Fibroblast of skin of scalp (primary cell): ENCODE measurements at regions not wholly inside any gene's neighbourhood (a gene's known extent, or its start where the extent isn't known, plus 50 kb on each side); places are given as distances from the start of the nearest gene placed in this dataset.
A peak's percentile ranks its signal among the peaks of the same experiment; 100 is the strongest.

Experiments
- DNase-seq: peaks from one replicate; pipeline ENCODE4 v3.0.0-alpha.2; 2013

DNA sequence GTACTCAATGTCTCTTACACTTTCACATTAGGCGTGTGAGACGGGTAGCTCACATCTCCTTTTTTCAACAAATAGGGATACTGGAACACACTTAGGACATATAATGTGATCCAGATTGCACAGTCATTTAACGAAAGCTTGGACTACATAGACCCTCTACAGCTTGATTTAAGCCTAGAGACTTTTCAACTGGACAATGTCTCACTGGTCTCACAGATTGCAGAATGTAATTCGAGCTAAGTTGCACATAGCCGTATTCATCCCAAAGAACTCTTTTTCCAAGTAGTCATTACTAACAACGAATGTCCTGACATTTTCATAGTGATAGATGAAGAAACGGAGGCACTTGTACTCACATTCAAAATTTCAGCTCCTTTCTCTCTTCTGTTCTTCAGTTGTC is 612.1 kb downstream of the ZEB2 start:
- DNase-seq = peak; percentile 17

DNA sequence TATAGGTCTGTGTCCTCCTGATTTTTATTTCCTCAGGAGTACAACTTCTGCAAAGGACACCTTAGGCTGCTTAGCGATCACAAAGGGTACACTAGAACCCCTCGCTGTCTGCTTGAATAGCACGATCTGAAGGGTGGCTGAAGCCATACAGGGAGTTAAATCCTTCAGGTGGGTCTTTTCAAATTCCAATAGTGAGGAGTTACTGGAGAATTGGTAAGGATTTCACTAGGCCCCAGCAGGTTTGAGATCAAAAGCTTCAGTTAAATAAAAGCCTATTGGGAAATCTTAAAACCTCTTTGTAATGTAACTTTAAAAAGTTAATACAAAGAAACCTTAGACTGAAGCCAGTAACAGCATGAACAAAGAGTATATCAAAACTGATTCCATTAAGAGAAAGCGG is 613.1 kb downstream of the ZEB2 start:
- no peak for DNase-seq

DNA sequence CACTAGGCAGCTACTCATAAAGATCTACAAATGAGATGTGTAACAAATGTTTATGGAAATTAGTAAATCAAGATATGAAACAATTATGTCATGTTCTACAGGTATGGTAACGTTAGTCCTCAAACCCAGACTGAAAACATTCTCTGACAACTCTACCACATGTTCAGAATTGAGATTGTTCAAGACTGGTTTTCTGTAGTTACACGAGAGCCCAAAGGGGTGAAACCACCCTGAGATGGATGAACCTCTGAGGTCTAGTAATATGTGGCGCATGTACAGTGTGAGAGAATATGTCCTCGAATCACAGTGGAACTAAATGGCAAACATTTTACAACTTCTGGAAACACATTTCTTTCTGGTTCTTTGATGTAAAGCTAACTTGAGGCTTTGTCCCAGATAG is 614.3 kb downstream of the ZEB2 start:
- no peak for DNase-seq

DNA sequence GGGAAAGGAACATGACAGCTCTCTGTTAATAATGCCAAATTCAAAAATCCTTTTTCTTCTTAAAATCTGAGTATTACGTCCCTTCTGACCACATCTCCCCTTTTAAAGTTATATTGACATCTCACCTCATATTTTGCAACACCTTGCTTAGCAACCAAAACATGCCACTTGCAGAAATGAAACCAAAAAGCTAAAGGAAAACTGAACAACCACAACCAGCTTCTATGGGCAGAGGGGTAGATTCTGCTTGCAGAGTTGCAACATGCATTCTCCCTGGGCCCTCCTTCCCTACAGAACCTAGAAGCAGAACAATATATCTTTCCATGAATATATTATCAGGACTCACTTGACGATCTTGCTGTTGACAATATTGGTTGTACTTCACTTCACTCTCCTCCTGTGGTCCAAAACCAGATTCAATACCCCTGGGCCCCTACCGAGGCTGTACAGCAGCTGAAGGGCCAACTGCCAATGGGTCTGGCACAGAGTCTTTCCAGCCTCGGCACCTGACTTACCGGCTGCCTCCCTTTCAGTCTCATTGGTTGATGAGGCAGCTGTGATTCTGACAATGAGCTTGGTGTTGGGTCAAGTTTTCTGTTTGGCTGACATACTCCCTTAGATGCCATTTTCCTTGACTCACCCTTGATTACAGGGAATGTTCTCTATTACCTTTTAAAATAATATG is 616.6 kb downstream of the ZEB2 start:
- DNase-seq = no peak

DNA sequence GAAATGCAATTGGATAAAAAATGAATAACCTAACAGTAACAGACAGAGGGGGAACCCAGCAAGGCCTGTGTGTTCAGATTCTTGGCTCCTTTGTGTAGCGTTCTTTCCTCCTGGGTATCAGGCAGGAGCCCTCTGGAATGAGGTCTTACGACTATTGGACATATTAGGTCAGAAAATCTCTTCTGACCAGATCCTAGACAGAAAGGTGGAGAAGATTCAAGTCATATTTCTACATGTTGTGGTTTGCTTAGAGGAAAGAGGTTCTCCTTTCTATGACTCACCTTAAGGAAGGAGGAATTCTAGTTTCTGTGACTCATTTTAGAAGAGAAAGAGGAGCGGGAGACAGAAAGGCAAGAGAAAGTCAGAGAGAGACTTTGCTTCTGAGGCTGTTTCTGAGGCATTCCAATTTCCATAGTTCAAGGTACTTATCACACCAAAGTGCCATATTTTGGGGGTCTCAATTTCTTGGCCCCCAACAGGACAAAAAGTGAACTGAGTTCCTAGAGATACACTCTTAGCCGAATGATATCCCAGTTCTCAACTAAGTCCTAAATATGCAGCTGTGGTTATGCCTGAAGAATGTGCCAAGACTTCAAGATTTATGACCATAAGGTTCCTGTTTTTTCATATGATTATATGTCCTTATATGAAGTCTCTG is 618.6 kb downstream of the ZEB2 start:
- DNase-seq = peak; percentile 87

DNA sequence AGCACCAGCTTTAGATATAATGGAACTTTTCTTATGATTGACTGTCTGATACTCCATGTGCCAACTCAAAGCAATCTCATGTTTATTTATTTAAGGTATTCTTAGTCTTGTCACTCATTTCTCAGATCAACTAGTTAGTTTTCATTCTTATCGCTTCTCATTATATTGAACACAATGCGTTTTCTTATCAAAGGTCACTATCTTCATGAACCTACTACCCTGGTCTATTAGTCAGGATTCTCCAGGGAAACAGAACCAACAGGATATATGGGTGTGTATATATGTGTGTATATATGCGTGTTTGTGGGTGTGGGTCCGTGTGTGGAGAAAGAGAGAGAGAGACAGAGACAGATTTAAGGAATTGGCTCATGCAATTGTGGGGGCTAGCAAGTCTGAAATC is 619.9 kb downstream of the ZEB2 start:
- DNase-seq = no peak

DNA sequence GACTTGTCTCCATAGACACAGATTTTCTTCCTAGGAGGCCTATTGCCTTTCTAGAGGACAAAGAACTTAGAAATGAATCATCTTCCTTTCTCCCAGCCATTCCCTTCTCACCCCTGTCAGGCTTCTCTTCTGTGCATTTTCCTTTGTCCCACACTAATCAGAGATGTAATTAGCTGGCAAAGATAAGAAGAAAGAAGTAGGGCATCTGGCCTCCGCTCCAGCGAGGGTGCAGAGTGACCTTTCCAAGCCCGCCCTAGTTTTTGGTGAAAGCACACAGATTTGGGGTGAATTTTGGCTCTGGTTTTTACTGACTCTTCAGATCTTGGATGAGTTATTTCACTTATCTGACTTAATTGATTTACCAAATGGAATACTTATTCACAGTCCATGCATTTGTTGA is 626.5 kb downstream of the ZEB2 start:
- DNase-seq = no peak

DNA sequence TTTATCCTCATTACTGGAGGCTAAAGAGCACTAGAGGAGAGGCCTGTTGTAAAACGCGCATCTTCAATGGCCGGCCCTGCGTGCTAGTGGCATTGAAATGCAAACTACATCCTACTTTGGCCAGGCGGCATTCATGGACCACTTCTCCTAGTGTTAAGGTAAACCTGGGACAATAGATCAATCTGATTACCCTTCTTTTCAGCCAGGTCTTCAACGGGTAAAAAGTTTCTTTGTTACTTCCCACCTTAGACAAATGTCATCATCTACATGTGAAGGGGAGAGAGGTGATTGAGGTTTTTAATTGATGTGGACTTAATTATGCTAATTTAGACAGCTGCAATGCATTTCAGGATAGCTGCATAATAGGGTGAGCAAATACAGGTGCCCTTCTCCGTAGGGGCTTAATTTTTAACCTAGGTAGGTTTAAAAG is 628.0 kb downstream of the ZEB2 start:
- DNase-seq = no peak

DNA sequence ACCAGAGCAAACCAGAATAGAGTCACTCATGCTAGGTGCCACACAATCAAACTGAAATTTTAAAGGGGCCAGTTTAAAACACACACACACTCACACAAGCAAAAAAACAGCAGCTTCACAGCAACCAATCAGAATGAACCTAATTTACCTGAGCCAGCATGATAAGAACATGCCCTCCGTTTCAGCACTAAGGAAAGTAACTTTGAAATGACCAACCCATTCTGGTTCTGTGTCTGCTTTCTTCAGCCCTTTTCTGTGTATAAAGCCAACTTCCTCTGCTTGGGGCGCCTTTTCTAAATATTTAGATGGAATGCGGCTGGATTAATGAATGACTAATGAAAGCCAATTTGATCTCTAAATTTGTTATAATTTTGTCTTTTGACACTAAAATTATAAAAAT is 629.1 kb downstream of the ZEB2 start:
- no peak for DNase-seq

DNA sequence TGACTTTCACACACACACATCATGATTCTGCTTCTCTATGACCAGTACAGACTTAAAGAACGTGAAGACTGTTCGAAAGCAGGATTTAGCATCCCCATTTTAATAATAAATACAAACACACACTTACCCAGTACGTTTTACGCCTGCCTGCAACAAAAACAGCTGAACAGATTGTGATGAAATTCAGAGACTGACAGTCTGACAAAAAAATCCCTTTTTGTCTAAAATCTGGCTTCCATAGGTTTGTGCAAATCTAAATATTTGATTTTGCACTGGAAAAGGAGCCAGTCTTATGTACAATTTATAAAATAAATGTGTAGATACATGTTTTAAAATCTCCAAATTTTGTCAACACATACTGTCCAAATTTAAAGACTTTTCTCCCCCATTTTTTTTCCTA is 630.7 kb downstream of the ZEB2 start:
- DNase-seq = no peak

DNA sequence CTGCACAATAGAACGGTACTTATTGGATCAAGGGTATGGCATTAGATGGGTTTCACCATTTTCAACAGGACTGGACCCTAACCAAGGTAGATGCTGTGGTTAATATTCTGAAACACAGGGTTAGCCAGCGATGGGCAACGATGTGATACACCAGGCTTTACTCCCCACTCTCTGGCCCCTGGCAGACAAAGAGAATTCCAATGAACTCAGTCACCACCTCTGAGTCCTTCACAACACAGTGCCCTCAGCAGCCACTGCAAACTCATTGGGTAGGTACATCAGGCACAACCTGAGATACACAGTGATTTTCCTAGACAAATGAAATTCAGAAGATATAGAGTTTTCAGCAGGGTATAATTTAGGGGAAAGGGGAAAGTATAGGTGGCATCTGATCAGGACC is 634.5 kb downstream of the ZEB2 start:
- DNase-seq = peak; percentile 13

DNA sequence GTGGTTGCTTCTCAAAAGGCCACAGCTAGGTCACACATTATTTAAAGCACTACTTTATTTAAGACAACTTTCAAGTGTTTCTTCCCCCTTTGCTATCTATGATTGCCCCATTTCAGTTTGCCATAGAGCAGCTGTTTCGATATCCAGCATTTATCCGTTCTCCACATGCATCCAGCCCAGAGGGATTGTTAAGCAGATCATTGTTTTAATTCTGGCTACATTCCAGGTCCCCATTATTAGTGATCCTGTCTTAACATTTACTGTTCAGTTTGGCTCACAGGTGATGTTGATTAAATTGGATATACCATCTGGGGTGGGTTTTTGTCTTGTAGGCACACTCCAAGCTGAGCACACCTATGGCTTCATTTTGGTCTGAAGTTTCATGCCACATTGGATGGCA is 638.7 kb downstream of the ZEB2 start:
- no peak for DNase-seq

DNA sequence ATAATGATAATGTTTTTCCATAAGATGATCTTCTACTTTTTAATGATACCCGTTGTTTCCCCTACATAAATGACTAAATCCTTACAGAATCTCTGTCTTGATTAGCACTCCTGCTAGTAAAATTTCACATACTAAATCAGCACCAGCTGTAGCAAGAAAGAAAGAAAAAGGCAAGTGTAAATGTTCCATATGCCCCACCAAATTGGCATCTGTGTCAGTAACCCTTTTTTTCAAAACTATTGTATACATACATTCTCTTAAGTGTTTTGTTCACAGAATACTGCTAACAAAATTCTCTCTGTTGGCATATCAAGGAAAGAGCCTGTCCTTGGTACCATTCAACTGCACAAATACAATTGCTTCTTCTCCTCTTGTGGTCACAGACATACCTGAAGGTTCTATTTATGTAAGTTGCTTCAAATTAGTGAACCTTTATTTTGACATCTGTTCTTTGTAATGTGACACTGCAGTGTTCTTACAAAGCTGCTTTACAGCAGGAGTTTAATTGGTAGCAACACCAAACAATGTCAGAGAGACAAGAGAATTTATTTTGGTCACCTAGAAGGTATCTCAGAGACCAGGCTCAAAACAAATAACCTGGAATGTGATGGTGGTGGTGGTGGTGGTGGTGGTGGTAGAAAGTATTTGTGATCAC is 641.9 kb downstream of the ZEB2 start:
- no peak for DNase-seq

DNA sequence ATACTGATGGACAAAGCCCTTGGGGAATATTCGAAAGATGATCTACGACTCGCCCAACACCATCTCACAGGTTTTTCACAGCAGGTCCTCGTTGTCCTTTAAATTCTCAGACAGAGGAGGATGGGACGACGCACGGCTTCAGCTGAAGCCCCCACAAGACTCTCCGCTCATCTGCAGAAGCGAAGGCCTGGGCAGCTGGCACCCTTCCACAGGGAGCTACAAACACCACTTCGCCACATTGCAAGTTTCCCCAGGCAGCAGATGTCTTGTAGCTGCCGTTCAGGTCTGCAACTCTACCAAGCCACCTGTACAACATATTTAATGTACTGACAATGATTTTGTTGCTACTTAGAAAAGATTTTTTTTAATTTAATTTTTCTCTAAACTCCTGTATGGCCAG is 642.9 kb downstream of the ZEB2 start:
- DNase-seq = no peak

DNA sequence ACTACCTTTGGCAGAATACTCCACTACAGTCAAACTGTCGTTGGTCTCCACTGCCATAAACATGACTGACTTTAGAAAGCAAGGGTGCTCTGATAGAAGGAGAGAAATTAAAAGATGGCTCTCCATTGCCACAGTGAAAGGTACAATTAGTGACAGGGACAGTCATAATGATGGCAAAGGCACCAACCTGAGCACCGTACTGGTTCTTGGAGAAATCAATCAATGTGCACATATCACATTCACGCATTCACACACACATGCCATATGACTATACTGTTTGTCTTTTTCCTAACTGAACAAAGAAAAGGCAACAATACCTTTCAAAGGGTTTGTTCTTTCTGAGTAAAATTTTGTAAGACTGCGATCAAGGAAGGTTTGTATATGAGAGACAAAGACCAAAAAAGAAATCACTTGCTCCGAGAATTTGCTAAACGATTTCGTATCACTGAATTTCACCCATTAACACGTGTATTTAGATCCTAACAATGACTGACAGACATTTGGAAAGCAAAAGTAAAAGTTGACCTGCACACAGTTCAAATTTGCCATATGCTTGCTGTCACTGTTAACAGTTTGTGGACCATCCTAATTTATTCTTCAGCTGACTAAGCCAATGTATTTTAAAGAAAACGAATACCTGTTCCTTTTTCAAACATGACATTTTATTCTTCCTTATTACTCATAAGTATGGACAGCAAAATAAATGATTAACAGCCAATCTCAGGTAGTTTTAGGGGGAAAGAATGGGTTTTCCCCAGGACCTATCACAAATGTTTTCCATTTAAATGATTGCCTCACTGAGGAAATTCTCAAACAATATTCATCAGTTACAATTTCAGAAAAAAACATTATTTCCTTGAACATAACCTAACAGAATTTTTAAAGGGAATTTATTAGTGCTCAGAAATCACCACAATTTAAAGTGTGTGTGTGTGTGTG is 644.4 kb downstream of the ZEB2 start:
- DNase-seq = no peak

DNA sequence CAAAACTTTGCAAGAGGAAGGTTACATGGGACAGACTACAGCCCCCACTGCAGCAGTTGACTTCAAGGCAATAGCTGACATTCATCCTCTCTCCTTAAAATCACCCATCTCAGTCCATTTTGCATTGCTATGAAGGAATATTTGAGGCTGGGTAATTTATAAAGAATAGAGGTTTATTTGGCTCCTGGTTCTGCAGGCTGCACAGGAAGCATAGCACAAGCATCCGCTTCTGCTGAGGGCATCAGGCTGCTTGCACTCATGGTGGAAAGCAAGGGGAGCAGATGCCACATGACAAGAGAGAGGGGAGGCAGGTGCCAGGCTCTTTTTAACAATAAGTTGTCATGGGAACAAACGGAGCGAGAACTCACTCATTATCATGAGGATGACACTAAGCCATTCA is 646.0 kb downstream of the ZEB2 start:
- no peak for DNase-seq

DNA sequence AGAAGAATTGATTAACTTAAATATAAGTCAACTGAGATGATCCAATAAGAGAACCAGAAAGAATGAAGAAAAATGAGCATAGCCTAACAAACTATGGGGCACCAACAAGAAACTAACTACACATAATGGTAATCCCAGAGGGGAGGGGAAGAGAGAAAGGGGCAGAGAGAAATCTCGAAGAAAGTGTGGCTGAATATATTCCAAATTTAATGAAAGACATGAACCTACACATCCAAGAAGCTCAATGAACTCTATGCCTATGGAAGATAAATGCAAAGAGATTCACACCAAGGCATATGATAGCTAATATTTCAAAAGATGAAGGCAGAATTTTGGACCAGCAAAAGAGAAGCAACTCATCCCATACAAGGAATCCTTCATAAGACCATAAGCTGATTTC is 649.2 kb downstream of the ZEB2 start:
- DNase-seq = no peak

DNA sequence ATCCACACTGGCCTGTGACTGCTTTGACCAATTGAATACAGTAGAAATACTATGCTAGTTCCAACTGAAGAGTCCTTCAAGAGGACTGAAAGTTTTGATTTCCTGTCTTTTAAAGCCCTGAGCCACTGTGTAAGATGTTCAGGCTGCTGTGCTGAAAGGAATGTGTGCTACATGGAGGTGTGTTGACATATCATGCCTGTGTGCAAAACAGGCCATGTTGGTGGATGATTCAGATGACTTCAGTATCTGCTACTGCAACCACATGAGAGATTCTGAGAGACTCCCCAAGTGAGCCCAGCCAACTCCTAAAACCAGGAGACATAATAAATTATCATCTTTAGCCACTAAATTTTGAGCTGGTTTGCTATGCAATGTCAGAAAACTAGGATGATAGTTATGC is 662.9 kb downstream of the ZEB2 start:
- DNase-seq = peak; percentile 25

DNA sequence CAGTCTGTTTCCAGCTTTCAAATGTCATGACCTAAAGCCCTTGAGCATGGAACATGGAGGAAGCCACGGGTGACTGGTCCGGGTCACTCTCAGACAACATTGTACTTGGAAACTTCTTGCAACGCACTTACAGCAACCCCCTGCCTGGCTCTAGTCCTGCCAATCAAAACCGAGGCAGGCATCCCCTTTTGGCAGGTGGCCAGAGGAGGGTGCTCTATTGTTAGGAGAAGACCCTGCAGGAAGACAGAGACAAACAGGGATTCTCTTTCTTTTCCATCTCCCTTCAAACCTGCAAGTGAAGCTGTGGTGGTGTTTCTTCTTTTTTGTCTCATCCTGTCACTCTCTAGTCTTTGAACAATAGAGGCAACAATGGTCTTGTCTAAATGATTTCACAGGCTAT is 667.2 kb downstream of the ZEB2 start:
- DNase-seq = no peak

DNA sequence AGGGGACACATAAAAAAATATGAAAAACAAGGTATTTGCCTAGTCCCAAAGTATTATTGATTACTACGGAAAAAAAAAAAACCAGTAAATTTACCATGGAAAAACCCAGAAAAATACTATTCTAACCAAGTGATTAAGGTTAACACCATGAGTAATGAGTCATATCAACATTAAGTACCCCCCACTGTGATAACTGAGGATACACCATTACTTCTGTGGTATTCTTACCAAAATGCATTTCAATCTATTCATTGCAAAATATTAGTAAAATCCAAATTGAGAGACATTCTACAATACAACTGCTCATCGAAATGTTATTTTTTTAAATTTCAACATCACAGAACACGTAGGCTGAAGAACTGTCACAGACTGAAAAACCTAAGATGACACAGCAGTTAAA is 669.8 kb downstream of the ZEB2 start:
- peak; percentile 45 for DNase-seq

DNA sequence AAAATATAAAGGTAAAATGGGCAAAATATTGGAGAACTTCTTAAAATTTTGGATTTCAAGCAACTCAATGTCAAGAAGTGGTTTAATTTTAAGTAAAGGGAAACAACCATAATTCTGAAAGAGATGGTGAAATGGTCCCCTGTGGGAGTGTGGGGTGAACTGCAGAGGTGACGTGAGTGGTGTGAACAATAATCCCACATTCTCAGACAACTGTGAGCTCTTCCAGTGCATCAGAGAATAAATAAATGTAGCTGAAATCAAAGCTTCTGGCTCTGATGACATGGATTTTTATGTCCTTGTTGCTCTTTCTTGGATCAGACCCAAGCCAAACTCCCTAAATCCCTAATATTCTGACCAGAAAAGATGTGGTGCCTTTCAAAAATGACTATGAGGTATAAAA is 672.7 kb downstream of the ZEB2 start:
- no peak for DNase-seq

DNA sequence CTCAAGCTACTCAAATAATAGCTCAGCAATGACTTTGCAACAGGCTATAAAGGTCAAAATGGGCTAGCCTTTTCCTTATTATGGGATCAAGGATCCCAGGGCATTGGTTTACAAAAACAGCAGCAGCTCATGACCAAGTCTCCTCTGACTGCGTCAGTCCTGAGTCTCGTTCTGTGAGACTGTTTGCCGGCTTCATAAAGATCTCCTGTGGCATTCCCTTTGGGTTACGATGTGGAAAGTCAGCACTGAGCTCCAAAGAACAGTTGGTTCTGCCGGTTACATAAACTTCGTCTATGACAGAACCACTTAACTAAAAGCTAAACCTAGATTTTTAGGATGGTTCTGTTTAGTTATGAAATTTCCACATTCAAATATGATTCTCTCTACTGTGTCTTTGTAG is 674.9 kb downstream of the ZEB2 start:
- DNase-seq = no peak

DNA sequence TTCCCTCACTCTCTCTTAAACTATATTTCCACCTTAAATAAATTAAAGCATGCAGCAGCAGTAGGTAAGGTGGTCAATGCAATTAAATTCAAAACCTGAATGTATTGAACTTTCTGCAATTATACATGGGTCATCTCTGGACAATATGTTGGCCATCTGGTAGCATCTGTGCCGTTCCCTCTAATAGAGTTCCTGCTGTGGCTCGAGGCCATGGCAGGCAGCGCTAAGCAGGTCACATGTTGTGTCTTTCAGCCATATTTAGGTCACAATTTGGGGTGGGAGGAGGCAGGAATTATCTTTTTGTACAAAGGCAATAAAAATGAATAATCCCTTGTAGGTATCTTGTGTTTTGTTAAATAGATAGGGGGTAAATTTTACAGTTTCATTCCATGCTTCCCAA is 676.2 kb downstream of the ZEB2 start:
- DNase-seq = no peak
